Left colon (tissue), 2 donors: ENCODE measurements at regions not wholly inside any gene's neighbourhood (a gene's known extent, or its start where the extent isn't known, plus 50 kb on each side); places are given as distances from the start of the nearest gene placed in this dataset.

Source experiments
- ATAC-seq: fragments of 200-7000 bp; cut with Tn5 transposase; one replicate; pipeline ENCODE4 v1.9.1; 2020; ENCODE audit warnings: mild to moderate bottlenecking, moderate library complexity
- DNase-seq, 2 donors: peaks; one replicate each; pipeline ENCODE4 v3.0.0-alpha.2; 2020
- intact Hi-C, 2 donors: fragments of 100-400 bp; cut with DNase I in 1 of 2; cut with micrococcal nuclease in 1 of 2; formaldehyde crosslinking; loops; one replicate each; pipeline versions ENCODE4 v1.11.2 to v1.14.0; 2022; cut with DNase I, micrococcal nuclease
- donor health status: DM: no; HTN: no; CAD: no.
- donor health status: DM: yes; HTN: yes; CAD: no.

- ATAC-seq = no peak
- intact Hi-C loops = no loop called here
- no peak for DNase-seq
Measured at GRCh38 chr18:51811883-51812282, 528.1 kb upstream of the DCC start.

GRCh38 chr18:51813740-51814139, 526.3 kb upstream of the DCC start:
- intact Hi-C loops = no loop called here
- ATAC-seq (no peak), DNase-seq (no peak)

- no peak for ATAC-seq
- no peak for DNase-seq
- intact Hi-C loops = no loop called here
Measured at GRCh38 chr18:51821610-51822009, 518.4 kb upstream of the DCC start.

GRCh38 chr18:51824746-51825145, 515.3 kb upstream of the DCC start:
- ATAC-seq (no peak), DNase-seq (no peak)
- intact Hi-C loops = no loop called here

DNA sequence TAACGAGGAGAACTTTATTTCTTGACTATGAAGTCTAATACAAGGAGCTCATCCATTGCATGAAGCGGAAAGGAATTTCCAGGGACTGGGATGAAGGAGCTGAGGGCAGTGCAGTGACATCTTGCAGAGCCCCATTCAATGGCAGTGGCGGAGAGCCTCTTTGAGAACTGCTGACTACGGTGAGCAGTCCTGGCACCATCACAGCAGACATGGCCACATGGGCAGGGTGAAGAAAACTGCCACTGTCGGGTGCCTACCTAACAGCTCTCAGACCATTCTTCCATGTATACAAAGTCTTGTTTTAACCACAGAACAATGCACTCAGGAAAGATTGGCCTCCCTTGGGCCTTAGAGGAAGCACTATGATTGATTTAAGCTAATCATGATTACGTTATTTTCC, 506.1 kb upstream of the DCC start:
- no peak for DNase-seq
- intact Hi-C loops = no loop called here
- no peak for ATAC-seq

GRCh38 chr18:51848702-51849101, 491.3 kb upstream of the DCC start:
- DNase-seq (no peak), ATAC-seq (no peak)
- intact Hi-C loops = no loop called here

DNA sequence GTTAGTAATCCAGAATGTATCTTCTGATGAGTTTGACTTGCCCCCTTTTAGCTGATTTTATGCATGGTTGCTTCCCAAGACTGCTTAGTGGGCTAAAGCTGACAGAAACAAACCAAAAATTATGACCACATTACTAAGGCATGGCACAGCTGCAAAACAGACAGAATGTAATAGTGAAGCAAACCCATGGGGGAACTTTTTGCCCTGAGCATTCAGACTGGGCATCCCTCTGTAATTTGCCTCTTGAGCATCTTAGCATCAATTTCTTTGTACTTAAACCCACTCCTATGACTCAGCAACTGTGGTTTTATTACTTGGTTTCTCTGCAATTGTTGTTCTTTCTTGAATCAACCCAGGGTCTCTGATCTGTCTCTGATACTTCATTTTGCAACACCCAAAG, 487.3 kb upstream of the DCC start:
- ATAC-seq = no peak
- intact Hi-C loops = no loop called here

GRCh38 chr18:51857989-51858388, 482.0 kb upstream of the DCC start:
- no peak for ATAC-seq

More for the DNA sequence above, 487.3 kb upstream of the DCC start:
- DNase-seq = no peak

GRCh38 chr18:51861046-51861445, 479.0 kb upstream of the DCC start:
- intact Hi-C loops = no loop called here
- no peak for ATAC-seq
- no peak for DNase-seq

More at GRCh38 chr18:51857989-51858388, 482.0 kb upstream of the DCC start:
- intact Hi-C loops = no loop called here
- DNase-seq = no peak

- no peak for DNase-seq
- intact Hi-C loops = no loop called here
- no peak for ATAC-seq
Measured at GRCh38 chr18:51862051-51862715, 477.8 kb upstream of the DCC start.

DNA sequence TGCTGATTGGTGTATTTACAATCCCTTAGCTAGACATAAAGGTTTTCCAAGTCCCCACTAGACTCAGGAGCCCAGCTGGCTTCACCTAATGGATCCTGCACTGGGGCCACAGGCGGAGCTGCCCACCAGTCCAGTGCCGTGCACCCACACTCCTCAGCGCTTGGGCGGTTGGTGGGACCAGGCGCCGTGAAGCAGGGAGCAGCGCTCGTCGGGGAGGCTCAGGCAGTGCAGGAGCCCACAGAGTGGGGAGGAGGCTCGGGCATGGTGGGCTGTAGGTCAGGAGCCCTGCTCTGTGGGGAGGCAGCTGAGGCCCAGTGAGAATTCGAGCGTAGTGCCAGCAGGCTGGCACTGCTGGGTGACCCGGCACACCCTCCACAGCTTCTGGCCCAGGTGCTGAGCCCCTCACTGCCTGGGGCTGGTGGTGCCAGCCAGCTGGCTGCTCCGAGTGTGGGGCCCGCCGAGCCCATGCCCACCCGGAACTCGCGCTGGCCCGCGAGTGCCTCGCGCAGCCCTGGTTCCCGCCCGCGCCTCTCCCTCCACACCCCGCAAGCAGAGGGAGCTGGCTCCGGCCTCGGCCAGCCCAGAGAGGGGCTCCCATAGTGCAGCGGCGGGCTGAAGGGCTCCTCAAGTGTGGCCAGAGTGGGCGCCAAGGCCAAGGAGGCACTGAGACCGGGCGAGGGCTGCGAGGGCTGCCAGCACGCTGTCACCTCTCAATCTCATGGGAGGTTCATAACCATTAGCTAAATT, 475.6 kb upstream of the DCC start:
- intact Hi-C loops = no loop called here
- DNase-seq = no peak
- no peak for ATAC-seq

- intact Hi-C loops = no loop called here
Measured at GRCh38 chr18:51865538-51865937, 474.5 kb upstream of the DCC start.

DNA sequence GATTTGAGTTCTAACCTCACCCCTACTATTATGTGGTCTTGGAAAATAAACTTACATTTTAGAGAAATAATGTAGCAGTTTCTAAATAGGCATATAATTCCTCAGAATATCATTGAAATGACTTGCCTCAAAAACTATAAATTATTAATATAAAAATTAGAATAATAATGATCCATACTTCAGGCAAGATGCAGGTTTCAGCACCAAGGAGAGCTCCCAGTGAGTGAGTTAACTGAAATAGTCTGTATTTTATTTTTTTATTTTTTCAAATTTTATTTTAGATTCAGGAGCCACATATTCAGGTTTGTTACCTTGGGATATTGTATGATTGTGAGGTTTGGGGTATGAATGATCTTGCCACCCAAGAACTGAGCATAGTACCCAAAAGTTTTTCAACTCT, 472.2 kb upstream of the DCC start:
- ATAC-seq (no peak), DNase-seq (peak in 1 of 2 donors; percentile 6)
- intact Hi-C loops = no loop called here

More at GRCh38 chr18:51865538-51865937, 474.5 kb upstream of the DCC start:
- ATAC-seq = no peak
- DNase-seq = no peak

GRCh38 chr18:51878724-51879123, 461.3 kb upstream of the DCC start:
- intact Hi-C loops = no loop called here
- DNase-seq (no peak), ATAC-seq (no peak)

DNA sequence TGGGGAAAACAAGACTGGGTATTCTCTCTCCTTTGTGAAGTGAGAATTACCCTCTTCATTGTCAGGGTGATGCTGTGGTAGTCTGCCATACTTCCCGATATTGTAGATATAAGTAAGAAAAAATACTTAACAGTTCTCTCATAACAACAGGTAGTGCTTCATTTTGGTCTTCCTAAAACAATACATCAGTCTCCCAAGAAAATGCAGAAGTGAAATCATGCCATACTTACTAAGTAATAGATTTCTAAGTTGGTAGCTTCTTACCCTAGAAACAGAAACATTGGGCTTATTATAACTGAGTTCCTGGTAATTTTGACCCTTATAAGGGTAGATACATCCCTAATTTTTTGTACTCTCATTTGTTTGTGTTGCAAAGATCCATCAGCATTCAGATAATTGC, 460.7 kb upstream of the DCC start:
- no peak for ATAC-seq

DNA sequence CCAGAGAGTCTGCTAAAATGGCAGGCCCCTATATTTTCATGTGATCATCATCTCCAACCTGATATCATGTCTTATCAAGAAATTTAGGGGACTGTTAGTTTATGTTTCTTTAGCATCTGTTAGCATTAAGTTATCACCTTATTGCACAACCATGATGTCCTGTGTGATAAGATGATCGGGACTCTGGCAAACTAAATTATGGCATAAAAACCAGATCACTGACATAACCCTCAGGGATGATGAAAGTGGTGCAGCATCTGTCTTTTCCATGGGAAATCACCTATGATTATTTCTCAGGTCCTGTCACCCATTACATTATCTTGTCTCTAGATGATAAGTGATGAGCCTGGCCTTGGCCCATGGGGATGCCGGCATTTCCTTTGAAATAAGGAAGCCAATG, 458.6 kb upstream of the DCC start:
- intact Hi-C loops = no loop called here
- DNase-seq = no peak
- no peak for ATAC-seq

More for the DNA sequence above, 460.7 kb upstream of the DCC start:
- no peak for DNase-seq
- intact Hi-C loops = no loop called here

DNA sequence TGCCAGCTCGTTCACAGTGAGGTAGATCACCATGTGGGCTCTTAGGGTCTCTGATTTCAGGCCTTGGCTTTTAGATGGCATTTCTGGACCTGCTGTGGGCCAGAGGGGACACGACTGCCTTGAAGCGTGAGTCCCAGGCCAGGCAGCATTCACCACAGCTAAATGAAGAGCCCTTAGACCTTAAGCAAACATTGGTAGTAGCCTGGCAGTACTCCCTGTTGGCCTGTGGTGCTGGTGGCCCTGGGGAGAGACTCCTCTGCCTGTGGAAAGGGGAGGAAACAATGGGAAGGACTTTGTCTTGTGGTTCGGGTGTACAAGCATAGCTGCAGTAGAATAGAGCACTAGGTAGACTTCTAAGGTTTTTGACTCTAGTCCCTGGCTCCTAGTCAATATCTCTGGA, 456.0 kb upstream of the DCC start:
- DNase-seq (no peak), ATAC-seq (no peak)
- intact Hi-C loops = no loop called here

- peak; percentile 81 for ATAC-seq
- DNase-seq = peak; percentile 25 to 63
- intact Hi-C loops = no loop called here
Measured at GRCh38 chr18:51890762-51891161, 449.2 kb upstream of the DCC start.

DNA sequence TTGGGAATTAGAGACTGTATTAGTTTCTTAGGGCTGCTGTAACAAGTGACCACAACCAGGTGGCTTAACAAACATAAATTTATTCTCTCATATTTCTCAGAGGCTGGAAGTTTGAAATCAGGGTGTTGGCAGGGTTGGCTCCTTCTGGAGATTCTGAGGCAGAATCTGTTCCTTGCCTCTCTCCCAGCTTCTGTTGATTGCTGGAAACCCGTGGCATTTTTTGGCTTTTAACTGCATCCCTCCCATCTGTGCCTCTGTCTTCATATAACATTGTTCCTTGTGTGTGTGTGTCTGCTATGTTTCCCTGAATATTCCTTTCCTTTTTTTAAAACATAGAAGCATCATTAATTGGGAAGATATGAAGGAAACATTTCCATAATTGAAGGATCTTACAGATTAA, 448.1 kb upstream of the DCC start:
- no peak for ATAC-seq
- intact Hi-C loops = no loop called here
- DNase-seq = no peak

GRCh38 chr18:51897884-51898283, 442.1 kb upstream of the DCC start:
- intact Hi-C loops = no loop called here
- DNase-seq (peak in 1 of 2 donors; percentile 10), ATAC-seq (peak; percentile 88)
